ENCODE measurements at regions not wholly inside any gene's neighbourhood (a gene's known extent, or its start where the extent isn't known, plus 50 kb on each side); places are given as distances from the start of the nearest gene placed in this dataset.

DNA sequence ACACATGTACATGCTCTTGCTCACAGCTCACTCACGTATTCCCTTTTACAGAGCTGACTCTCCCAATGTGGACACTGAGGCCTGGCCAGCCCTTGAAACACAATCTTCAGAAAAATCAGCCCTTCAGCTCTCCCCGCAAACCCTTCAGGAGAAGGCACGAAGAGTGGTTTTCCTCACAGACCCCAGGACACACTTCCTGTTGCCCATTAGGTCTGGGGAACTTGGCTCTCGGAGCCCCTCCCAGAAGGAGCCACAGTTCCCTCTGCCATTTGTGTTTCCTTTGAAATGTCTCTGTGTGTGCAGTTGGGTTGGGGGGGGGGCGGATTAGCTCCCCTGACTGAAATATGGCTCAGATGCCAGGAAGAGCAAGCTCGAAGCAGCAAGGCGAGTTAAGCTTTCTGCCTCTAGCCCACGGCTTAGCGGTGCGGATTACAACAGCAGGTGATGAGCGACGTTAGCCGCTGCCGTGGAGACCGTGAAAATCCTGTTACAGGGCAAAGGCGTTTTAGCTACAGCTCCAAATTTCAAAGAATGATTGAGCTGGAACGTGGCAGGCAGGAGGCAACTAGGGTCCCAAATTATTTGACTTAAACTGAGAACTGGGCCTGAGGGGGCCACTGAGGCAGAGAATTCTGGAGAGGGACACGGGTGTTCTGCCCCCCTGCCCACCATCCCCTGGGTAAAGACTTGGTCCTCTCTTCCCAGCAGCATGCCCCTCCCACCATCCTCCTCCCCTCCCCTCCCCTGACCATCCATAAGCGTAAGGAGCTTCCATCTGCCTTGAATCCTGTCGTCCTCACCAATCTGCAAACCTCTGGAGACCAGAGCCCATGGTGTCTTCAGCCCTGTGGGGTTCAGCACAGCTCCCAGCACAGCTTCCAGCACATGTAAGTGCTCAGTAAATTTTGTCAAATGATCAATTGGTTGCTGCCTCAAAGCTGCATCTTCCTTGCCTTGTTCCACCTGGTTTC, 598.6 kb downstream of the BUD13 start:
- Histone ChIP-seq H3K9me3 (ENCODE audit: control insufficient read depth in 2 of 2, insufficient read depth in 1 of 2, low read length in 1 of 2) (no peaks in the 10 kb centered on the region), H3K4me1 (ENCODE audit: control insufficient read depth in 2 of 2, insufficient read depth in 2 of 2, low read length in 2 of 2) (no peaks in the 10 kb centered on the region), H3K27ac (ENCODE audit: low read depth in 1 of 2, low read length in 1 of 2) (no peak overlapping the region), H3K27me3 (ENCODE audit: control insufficient read depth in 2 of 2, insufficient read depth in 1 of 2, low read length in 1 of 2) (no peaks in the 10 kb centered on the region), H3K4me3 (ENCODE audit: low read length in 2 of 2) (no peak overlapping the region), H3K36me3 (ENCODE audit: control insufficient read depth in 2 of 2, insufficient read depth in 2 of 2, low read length in 1 of 2) (no peaks in the 10 kb centered on the region)
- WGBS: 39% methylated on average over 20 of the region's 20 CpGs
- DNase-seq (ENCODE audit: low read depth in 6 of 9, low spot score in 9 of 9): no peak

DNA sequence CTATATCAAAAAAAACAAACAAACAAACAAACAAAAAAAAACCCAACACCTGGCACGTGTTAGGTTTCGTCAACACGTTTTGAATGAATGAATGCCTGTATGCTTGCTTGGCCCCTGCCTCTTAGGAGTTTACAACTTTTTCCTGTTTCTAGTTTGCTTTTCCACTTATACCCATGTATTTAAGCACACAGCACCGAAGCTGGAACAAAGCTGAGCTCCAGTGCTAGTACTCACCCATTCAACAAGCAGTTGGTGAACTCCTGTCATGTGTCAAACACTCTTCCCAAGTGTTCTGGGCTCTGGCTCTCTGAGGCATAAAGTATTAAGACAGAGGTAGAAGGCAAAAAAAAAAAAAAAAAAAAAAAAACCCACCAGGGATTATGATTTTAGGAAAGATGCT, 599.3 kb downstream of the BUD13 start:
- H3K27me3 ChIP-seq (ENCODE audit: control insufficient read depth in 2 of 2, insufficient read depth in 1 of 2, low read length in 1 of 2): no peaks in the 10 kb centered on the region
- WGBS: 84% methylated on average over 4 of the region's 4 CpGs
- H3K9me3 ChIP-seq (ENCODE audit: control insufficient read depth in 2 of 2, insufficient read depth in 1 of 2, low read length in 1 of 2): no peaks in the 10 kb centered on the region
- no peaks in the 10 kb centered on the region for H3K4me1 ChIP-seq (ENCODE audit: control insufficient read depth in 2 of 2, insufficient read depth in 2 of 2, low read length in 2 of 2)
- no peak for DNase-seq (ENCODE audit: low read depth in 6 of 9, low spot score in 9 of 9)
- no peaks in the 10 kb centered on the region for H3K36me3 ChIP-seq (ENCODE audit: control insufficient read depth in 2 of 2, insufficient read depth in 2 of 2, low read length in 1 of 2)
- H3K27ac ChIP-seq (ENCODE audit: low read depth in 1 of 2, low read length in 1 of 2): no peak overlapping the region
- no peak overlapping the region for H3K4me3 ChIP-seq (ENCODE audit: low read length in 2 of 2)

DNA sequence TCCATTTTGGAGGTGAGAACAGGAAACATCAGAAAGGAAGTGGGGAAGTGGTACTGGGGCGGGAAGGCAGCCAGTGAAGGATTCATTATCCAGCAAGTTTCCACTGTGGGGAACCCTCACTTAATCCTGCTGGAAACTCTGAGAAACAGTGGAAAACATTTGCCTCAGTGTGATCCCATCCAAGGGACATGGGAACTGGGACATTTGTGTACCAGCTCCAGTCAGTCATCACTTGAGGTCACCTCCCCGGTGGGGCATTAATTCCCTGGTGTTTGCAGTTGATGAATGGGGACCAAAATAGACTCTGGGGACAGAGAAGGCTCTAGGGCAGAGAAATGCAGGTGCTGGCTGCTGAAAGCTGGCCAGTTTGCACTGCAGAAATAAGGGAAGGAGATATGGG, 599.9 kb downstream of the BUD13 start:
- Histone ChIP-seq H3K27me3 (ENCODE audit: control insufficient read depth in 2 of 2, insufficient read depth in 1 of 2, low read length in 1 of 2) (no peaks in the 10 kb centered on the region), H3K4me3 (ENCODE audit: low read length in 2 of 2) (no peak overlapping the region), H3K27ac (ENCODE audit: low read depth in 1 of 2, low read length in 1 of 2) (no peak overlapping the region), H3K36me3 (ENCODE audit: control insufficient read depth in 2 of 2, insufficient read depth in 2 of 2, low read length in 1 of 2) (no peaks in the 10 kb centered on the region), H3K9me3 (ENCODE audit: control insufficient read depth in 2 of 2, insufficient read depth in 1 of 2, low read length in 1 of 2) (no peaks in the 10 kb centered on the region), H3K4me1 (ENCODE audit: control insufficient read depth in 2 of 2, insufficient read depth in 2 of 2, low read length in 2 of 2) (no peaks in the 10 kb centered on the region)
- WGBS: 58% methylated on average over 2 of the region's 2 CpGs
- DNase-seq (ENCODE audit: low read depth in 6 of 9, low spot score in 9 of 9): no peak

DNA sequence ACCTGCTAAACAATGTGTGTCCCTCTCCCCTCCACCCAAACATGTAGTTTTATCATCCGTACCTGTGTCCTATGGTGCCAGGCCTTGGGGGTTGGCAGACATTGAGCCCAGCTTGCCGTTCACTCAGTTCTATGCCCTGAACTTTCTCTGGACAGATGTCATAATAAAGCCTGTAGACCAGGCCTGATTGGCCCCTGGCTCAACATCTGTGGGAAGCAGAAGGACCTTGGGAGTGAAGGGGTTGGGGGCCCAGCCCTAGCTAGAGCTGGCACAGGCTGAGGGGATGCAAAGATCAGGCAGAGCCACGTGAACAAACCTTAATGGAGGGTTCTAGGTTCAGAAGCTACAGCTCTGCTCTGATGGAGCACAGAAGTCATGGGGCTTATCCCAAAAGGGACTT, 600.6 kb downstream of the BUD13 start:
- H3K9me3 ChIP-seq (ENCODE audit: control insufficient read depth in 2 of 2, insufficient read depth in 1 of 2, low read length in 1 of 2): no peaks in the 10 kb centered on the region
- H3K27me3 ChIP-seq (ENCODE audit: control insufficient read depth in 2 of 2, insufficient read depth in 1 of 2, low read length in 1 of 2): no peaks in the 10 kb centered on the region
- DNase-seq (ENCODE audit: low read depth in 6 of 9, low spot score in 9 of 9): no peak
- H3K4me3 ChIP-seq (ENCODE audit: low read length in 2 of 2): no peak overlapping the region
- H3K36me3 ChIP-seq (ENCODE audit: control insufficient read depth in 2 of 2, insufficient read depth in 2 of 2, low read length in 1 of 2): no peaks in the 10 kb centered on the region
- WGBS: 85% methylated on average over 3 of the region's 3 CpGs
- no peak overlapping the region for H3K27ac ChIP-seq (ENCODE audit: low read depth in 1 of 2, low read length in 1 of 2)
- no peaks in the 10 kb centered on the region for H3K4me1 ChIP-seq (ENCODE audit: control insufficient read depth in 2 of 2, insufficient read depth in 2 of 2, low read length in 2 of 2)

DNA sequence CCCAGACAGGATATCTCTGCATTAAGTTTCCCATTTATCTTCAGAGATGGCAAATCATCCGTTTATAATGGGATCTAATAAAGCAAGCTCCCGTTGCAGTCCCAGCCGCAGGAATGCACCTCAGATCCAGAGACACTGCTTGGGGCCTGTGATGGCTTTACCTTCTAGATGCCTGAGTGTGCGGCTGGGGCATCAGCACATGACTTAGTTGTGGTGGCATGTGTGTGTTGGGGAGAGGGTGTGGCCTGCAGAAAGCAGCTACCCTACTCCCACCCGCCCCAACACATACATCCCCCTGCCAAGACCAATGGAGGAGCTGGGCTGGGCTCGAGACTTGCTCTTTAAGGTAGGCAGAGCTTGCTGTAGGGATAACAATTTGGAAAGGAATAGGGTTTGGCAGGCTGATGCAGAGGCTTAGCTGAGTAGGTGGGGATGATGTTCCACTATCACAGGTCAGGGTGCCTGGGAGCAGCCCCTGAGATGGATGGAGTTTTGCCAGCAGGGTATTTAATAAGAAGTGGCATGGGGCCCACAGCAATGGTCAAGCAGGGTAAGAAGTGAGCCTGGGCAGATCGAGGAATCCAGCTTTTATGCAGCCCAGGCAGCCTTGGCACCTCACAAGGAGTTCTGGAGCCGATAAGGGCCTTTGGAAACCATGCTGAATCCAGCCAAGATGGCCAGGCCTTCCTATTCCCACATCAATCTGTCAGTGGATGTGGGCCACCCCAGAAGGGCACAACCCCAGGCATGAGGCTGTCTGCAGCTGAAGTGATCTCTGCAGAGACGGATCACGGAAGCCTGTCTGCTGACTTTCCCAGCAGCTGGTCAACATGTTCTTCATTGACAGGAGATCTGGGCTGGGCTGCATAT, 601.3 kb downstream of the BUD13 start:
- WGBS: 83% methylated on average over 10 of the region's 10 CpGs
- no peak overlapping the region for H3K27ac ChIP-seq (ENCODE audit: low read depth in 1 of 2, low read length in 1 of 2)
- no peak overlapping the region for H3K4me3 ChIP-seq (ENCODE audit: low read length in 2 of 2)
- no peaks in the 10 kb centered on the region for H3K27me3 ChIP-seq (ENCODE audit: control insufficient read depth in 2 of 2, insufficient read depth in 1 of 2, low read length in 1 of 2)
- DNase-seq (ENCODE audit: low read depth in 6 of 9, low spot score in 9 of 9): no peak
- H3K4me1 ChIP-seq (ENCODE audit: control insufficient read depth in 2 of 2, insufficient read depth in 2 of 2, low read length in 2 of 2): no peaks in the 10 kb centered on the region
- no peaks in the 10 kb centered on the region for H3K9me3 ChIP-seq (ENCODE audit: control insufficient read depth in 2 of 2, insufficient read depth in 1 of 2, low read length in 1 of 2)
- no peaks in the 10 kb centered on the region for H3K36me3 ChIP-seq (ENCODE audit: control insufficient read depth in 2 of 2, insufficient read depth in 2 of 2, low read length in 1 of 2)

DNA sequence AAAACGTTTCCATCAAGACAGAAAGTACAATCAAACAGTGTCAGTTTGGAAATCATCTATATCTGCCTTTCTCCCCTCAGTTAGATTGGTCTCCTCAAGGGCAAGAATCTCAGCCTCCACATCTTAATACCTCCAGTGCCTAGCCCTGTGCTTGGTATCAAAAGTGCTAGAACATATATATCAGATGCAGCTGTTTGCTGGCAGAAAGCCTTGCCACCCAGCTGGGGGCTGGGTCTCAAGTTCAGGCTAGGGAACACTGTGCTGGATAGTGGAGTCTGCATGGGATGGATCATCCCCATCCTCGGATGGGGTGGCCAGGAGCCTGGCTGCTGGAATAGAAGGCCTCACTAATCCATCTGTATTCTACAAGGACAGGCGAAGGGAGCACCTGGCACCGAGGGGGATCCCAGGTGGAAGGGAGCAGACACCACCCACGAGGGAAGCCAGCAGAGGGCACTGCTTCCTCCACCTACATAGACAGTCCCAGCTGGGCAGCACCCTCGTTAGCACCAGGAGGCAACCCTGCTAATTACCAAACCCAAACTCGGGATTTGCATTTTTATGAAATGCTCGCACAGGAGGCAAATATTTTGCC, 602.2 kb downstream of the BUD13 start:
- Histone ChIP-seq H3K27me3 (ENCODE audit: control insufficient read depth in 2 of 2, insufficient read depth in 1 of 2, low read length in 1 of 2) (no peaks in the 10 kb centered on the region), H3K27ac (ENCODE audit: low read depth in 1 of 2, low read length in 1 of 2) (no peak overlapping the region), H3K4me1 (ENCODE audit: control insufficient read depth in 2 of 2, insufficient read depth in 2 of 2, low read length in 2 of 2) (no peaks in the 10 kb centered on the region), H3K9me3 (ENCODE audit: control insufficient read depth in 2 of 2, insufficient read depth in 1 of 2, low read length in 1 of 2) (no peaks in the 10 kb centered on the region), H3K36me3 (ENCODE audit: control insufficient read depth in 2 of 2, insufficient read depth in 2 of 2, low read length in 1 of 2) (no peaks in the 10 kb centered on the region), H3K4me3 (ENCODE audit: low read length in 2 of 2) (no peak overlapping the region)
- WGBS: 68% methylated on average over 8 of the region's 8 CpGs
- DNase-seq (ENCODE audit: low read depth in 6 of 9, low spot score in 9 of 9): no peak

DNA sequence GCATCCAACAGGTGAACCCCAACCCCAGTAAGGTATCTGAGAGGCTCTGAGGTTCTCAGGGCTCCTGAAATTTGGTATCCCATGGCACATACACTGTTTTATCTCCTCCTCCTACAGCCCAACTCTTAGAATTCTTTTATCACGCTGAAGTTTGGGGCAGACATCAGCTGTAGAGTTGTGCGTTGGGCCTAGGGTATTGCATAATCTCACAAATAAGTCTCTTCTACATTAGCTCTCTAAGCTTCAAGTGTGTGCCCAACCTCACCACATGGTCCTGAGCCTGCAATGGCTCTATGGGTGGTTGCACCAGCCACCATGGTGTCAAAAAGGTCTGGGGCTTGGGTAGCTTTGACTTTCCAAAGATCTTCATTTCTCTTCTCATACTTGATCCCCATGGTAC, 603.0 kb downstream of the BUD13 start:
- H3K4me3 ChIP-seq (ENCODE audit: low read length in 2 of 2): no peak overlapping the region
- 97% methylated on average over 2 of the region's 2 CpGs for WGBS
- DNase-seq (ENCODE audit: low read depth in 6 of 9, low spot score in 9 of 9): no peak

DNA sequence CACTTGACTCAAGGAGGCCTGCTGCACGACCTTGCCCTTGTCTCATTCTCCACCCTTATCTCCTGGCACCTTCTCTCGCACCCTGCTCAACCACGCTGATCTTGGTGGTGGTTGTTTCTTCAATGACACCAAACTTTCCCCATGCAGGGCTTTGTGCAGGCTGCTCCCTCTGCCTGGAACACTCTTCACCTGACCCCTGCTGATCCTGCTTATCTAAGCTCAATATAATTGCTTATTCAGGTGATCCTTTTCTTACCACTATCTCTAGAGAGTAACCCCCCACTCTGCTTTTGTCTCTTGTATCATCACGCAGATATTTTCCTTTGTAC, 604.4 kb downstream of the BUD13 start:
- Histone ChIP-seq H3K9me3 (ENCODE audit: control insufficient read depth in 2 of 2, insufficient read depth in 1 of 2, low read length in 1 of 2) (no peaks in the 10 kb centered on the region), H3K27me3 (ENCODE audit: control insufficient read depth in 2 of 2, insufficient read depth in 1 of 2, low read length in 1 of 2) (peaks cover 0 to 2% of the 10 kb centered on the region in 2 donors), H3K4me3 (ENCODE audit: low read length in 2 of 2) (no peak overlapping the region), H3K27ac (ENCODE audit: low read depth in 1 of 2, low read length in 1 of 2) (no peak overlapping the region), H3K36me3 (ENCODE audit: control insufficient read depth in 2 of 2, insufficient read depth in 2 of 2, low read length in 1 of 2) (no peaks in the 10 kb centered on the region), H3K4me1 (ENCODE audit: control insufficient read depth in 2 of 2, insufficient read depth in 2 of 2, low read length in 2 of 2) (no peaks in the 10 kb centered on the region)
- no peak for DNase-seq (ENCODE audit: low read depth in 6 of 9, low spot score in 9 of 9)
- 84% methylated on average over 4 of the region's 4 CpGs for WGBS

More for the DNA sequence above, 603.0 kb downstream of the BUD13 start:
- H3K9me3 ChIP-seq (ENCODE audit: control insufficient read depth in 2 of 2, insufficient read depth in 1 of 2, low read length in 1 of 2): no peaks in the 10 kb centered on the region
- H3K4me1 ChIP-seq (ENCODE audit: control insufficient read depth in 2 of 2, insufficient read depth in 2 of 2, low read length in 2 of 2): no peaks in the 10 kb centered on the region
- no peaks in the 10 kb centered on the region for H3K36me3 ChIP-seq (ENCODE audit: control insufficient read depth in 2 of 2, insufficient read depth in 2 of 2, low read length in 1 of 2)
- no peaks in the 10 kb centered on the region for H3K27me3 ChIP-seq (ENCODE audit: control insufficient read depth in 2 of 2, insufficient read depth in 1 of 2, low read length in 1 of 2)
- H3K27ac ChIP-seq (ENCODE audit: low read depth in 1 of 2, low read length in 1 of 2): no peak overlapping the region

Data from thymus (tissue), 11 donors.